Fibroblast of villous mesenchyme (primary cell): ENCODE measurements at regions not wholly inside any gene's neighbourhood (a gene's known extent, or its start where the extent isn't known, plus 50 kb on each side); places are given as distances from the start of the nearest gene placed in this dataset.

Experiments
- DNase-seq: peaks from one replicate; pipeline ENCODE4 v3.0.0-alpha.2; 2010; ENCODE audit warnings: low read depth
- H3K4me3 ChIP-seq: 2 replicates; pipeline ENCODE4 v1.5.1; 2011; ENCODE audit warnings: low read depth, mild to moderate bottlenecking, low read length
- TF ChIP-seq, protein P1 (sequence below): IDR thresholded peaks from 2 replicates; pipeline ENCODE4 v1.5.1; 2012; ENCODE audit warnings: low read depth, mild to moderate bottlenecking, low read length; ENCODE audit not compliant: insufficient read depth

- TF ChIP-seq, protein P1, sequence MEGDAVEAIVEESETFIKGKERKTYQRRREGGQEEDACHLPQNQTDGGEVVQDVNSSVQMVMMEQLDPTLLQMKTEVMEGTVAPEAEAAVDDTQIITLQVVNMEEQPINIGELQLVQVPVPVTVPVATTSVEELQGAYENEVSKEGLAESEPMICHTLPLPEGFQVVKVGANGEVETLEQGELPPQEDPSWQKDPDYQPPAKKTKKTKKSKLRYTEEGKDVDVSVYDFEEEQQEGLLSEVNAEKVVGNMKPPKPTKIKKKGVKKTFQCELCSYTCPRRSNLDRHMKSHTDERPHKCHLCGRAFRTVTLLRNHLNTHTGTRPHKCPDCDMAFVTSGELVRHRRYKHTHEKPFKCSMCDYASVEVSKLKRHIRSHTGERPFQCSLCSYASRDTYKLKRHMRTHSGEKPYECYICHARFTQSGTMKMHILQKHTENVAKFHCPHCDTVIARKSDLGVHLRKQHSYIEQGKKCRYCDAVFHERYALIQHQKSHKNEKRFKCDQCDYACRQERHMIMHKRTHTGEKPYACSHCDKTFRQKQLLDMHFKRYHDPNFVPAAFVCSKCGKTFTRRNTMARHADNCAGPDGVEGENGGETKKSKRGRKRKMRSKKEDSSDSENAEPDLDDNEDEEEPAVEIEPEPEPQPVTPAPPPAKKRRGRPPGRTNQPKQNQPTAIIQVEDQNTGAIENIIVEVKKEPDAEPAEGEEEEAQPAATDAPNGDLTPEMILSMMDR: no peak
- H3K4me3 ChIP-seq: no peak overlapping the region
- DNase-seq: peak; percentile 47
Measured at GRCh38 chr12:59088673-59089072, 168.4 kb upstream of the LRIG3 start.

- TF ChIP-seq, protein P1: no peak
- H3K4me3 ChIP-seq: no peak overlapping the region
- DNase-seq: no peak
Measured at GRCh38 chr12:59087691-59088090, 167.4 kb upstream of the LRIG3 start.

GRCh38 chr12:59087077-59087673, 166.9 kb upstream of the LRIG3 start:
- TF ChIP-seq, protein P1: peak; percentile 69
- peak; percentile 37 for DNase-seq

DNA sequence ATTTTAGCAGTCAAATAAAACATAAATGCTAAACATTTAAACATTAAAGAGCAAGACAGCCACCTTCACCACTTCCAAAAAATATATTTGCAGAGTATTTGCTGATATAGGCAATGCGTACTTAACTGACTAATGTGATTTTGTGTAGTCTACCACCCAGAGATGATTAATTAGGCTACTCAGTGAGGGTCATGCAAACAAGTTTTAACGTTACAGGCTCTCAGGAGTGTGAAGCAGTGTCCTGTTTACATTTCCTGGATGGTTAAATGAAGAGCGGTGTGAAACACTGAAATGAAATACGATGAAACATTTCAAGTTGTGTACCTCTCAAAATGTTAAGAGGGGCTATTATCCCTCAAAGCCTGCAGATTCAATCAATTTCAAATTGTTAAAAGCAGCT, 165.8 kb upstream of the LRIG3 start:
- H3K4me3 ChIP-seq: no peak overlapping the region
- peak; percentile 5 for DNase-seq
- TF ChIP-seq, protein P1: no peak

More at GRCh38 chr12:59087077-59087673, 166.9 kb upstream of the LRIG3 start:
- H3K4me3 ChIP-seq: no peak overlapping the region

- H3K4me3 ChIP-seq: no peak overlapping the region
- TF ChIP-seq, protein P1: no peak
- DNase-seq: peak; percentile 5
Measured at GRCh38 chr12:59085690-59086089, 165.4 kb upstream of the LRIG3 start.

GRCh38 chr12:59084511-59085375, 164.4 kb upstream of the LRIG3 start:
- TF ChIP-seq, protein P1: no peak
- H3K4me3 ChIP-seq: no peak overlapping the region
- DNase-seq: peak; percentile 61
